Glutamatergic neuron (in vitro differentiated cells): ENCODE measurements at regions not wholly inside any gene's neighbourhood (a gene's known extent, or its start where the extent isn't known, plus 50 kb on each side); places are given as distances from the start of the nearest gene placed in this dataset.

Experiments used
- DNase-seq: peaks from one replicate; pipeline ENCODE4 v3.0.0; 2022
- H3K27ac Mint-ChIP-seq: one replicate; pipeline ENCODE4 v1.8.0; 2020; ENCODE audit warnings: mild to moderate bottlenecking, mixed read lengths, inconsistent platforms; ENCODE audit not compliant: unreplicated experiment
- H3K27me3 Mint-ChIP-seq: one replicate; pipeline ENCODE4 v1.8.0; 2020; ENCODE audit warnings: mild to moderate bottlenecking, moderate library complexity, mixed read lengths, inconsistent platforms; ENCODE audit not compliant: unreplicated experiment
- H3K36me3 Mint-ChIP-seq: one replicate; pipeline ENCODE4 v1.8.0; 2020; ENCODE audit warnings: mild to moderate bottlenecking, mixed read lengths, inconsistent platforms; ENCODE audit not compliant: unreplicated experiment
- H3K4me1 Mint-ChIP-seq: one replicate; pipeline ENCODE4 v1.8.0; 2020; ENCODE audit warnings: mild to moderate bottlenecking, low read depth, mixed read lengths, inconsistent platforms; ENCODE audit not compliant: unreplicated experiment
- H3K4me3 Mint-ChIP-seq: one replicate; pipeline ENCODE4 v1.8.0; 2020; ENCODE audit warnings: mild to moderate bottlenecking, mixed read lengths, inconsistent platforms; ENCODE audit not compliant: unreplicated experiment
- H3K9me3 Mint-ChIP-seq: one replicate; pipeline ENCODE4 v1.8.0; 2020; ENCODE audit warnings: mild to moderate bottlenecking, moderate library complexity, mixed read lengths, inconsistent platforms; ENCODE audit not compliant: unreplicated experiment
- CTCF ChIP-seq: fragments of 200-600 bp; sonication (generic); IDR thresholded peaks from one replicate; pipeline ENCODE4 v1.5.0; 2021; ENCODE audit not compliant: partially characterized antibody, unreplicated experiment

- Mint-ChIP-seq H3K9me3 (no peaks in the 10 kb centered on the region), H3K27ac (no peak overlapping the region), H3K4me3 (no peak overlapping the region), H3K4me1 (peaks cover 6% of the 10 kb centered on the region), H3K36me3 (no peaks in the 10 kb centered on the region), H3K27me3 (no peaks in the 10 kb centered on the region)
- no peak for TF ChIP-seq CTCF
- DNase-seq = no peak
These were observed 477.1 kb upstream of the KIF2A start for GRCh38 chr5:61828856-61829255.

- Mint-ChIP-seq H3K27ac (no peak overlapping the region), H3K27me3 (no peaks in the 10 kb centered on the region)
These were observed 474.3 kb upstream of the KIF2A start for GRCh38 chr5:61831736-61832135.

GRCh38 chr5:61837788-61838187 is 468.2 kb upstream of the KIF2A start:
- DNase-seq = no peak
- Mint-ChIP-seq H3K27ac (no peak overlapping the region), H3K36me3 (no peaks in the 10 kb centered on the region), H3K4me1 (no peaks in the 10 kb centered on the region), H3K27me3 (no peaks in the 10 kb centered on the region), H3K4me3 (no peak overlapping the region), H3K9me3 (no peaks in the 10 kb centered on the region)
- no peak for TF ChIP-seq CTCF

More at GRCh38 chr5:61831736-61832135, 474.3 kb upstream of the KIF2A start:
- no peak for TF ChIP-seq CTCF
- Mint-ChIP-seq H3K9me3 (no peaks in the 10 kb centered on the region), H3K4me3 (no peak overlapping the region), H3K4me1 (no peaks in the 10 kb centered on the region), H3K36me3 (no peaks in the 10 kb centered on the region)
- no peak for DNase-seq

GRCh38 chr5:61840361-61840760 is 465.6 kb upstream of the KIF2A start:
- H3K4me3 Mint-ChIP-seq = no peak overlapping the region
- no peaks in the 10 kb centered on the region for H3K4me1 Mint-ChIP-seq
- no peaks in the 10 kb centered on the region for H3K36me3 Mint-ChIP-seq
- DNase-seq = no peak
- H3K27me3 Mint-ChIP-seq = no peaks in the 10 kb centered on the region
- H3K9me3 Mint-ChIP-seq = no peaks in the 10 kb centered on the region
- H3K27ac Mint-ChIP-seq = no peak overlapping the region
- no peak for TF ChIP-seq CTCF

GRCh38 chr5:61842840-61843239 is 463.2 kb upstream of the KIF2A start:
- no peak for DNase-seq
- TF ChIP-seq CTCF = no peak
- no peaks in the 10 kb centered on the region for H3K9me3 Mint-ChIP-seq
- H3K36me3 Mint-ChIP-seq = no peaks in the 10 kb centered on the region
- no peaks in the 10 kb centered on the region for H3K4me1 Mint-ChIP-seq
- no peaks in the 10 kb centered on the region for H3K27me3 Mint-ChIP-seq
- H3K4me3 Mint-ChIP-seq = no peak overlapping the region
- no peak overlapping the region for H3K27ac Mint-ChIP-seq
